Neural cell (in vitro differentiated cells): ENCODE measurements at regions not wholly inside any gene's neighbourhood (a gene's known extent, or its start where the extent isn't known, plus 50 kb on each side); places are given as distances from the start of the nearest gene placed in this dataset.

Experiments
- EP300 ChIP-seq: fragments of 450-650 bp; conservative IDR thresholded peaks from 2 replicates; pipeline ENCODE4 v1.6.1; 2014; ENCODE audit warnings: antibody characterized with exemption, mild to moderate bottlenecking, moderate library complexity; ENCODE audit not compliant: poor library complexity, severe bottlenecking
- EZH2 ChIP-seq: fragments of 200-600, 300-800 bp; shearing (Covaris generic), sonication (generic); IDR thresholded peaks from 2 replicates; pipeline ENCODE4 v1.6.1; 2014; ENCODE audit warnings: antibody characterized with exemption, low read length, borderline replicate concordance, mild to moderate bottlenecking; ENCODE audit not compliant: insufficient read depth, poor library complexity, severe bottlenecking
- TF ChIP-seq, protein P1 (sequence below): fragments of 450-650 bp; IDR thresholded peaks from 2 replicates; pipeline ENCODE4 v1.5.1; 2014; ENCODE audit warnings: antibody characterized with exemption, mild to moderate bottlenecking, moderate library complexity; ENCODE audit not compliant: poor library complexity, severe bottlenecking

DNA sequence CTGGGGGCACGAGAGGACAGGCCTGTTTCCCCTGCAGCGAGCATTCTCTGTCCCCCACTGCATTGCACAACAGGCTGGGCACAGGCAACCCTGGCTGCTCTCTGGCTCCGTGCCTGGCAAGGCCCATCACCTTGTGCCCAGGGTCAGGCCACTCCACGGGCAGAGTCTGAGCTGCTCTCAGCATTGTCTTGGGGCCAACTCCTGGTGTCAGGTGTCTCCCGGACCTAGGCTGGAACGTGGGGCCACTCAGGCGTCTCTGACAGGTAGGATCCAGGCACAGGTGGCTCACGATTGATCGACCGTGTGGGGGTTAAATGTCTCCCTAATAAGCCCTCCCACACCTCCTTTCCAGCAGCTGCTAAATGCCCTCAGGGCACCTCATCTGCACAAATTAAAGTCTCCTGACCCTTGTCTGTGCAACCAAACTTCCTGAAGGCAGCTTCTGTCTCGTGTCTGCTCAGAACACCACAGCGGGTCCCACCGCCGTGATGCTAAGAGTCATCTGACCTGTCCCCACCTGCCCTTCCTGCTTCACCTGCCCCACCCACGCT lies 66.6 kb upstream of the GPC1 start:
- TF ChIP-seq, protein P1, sequence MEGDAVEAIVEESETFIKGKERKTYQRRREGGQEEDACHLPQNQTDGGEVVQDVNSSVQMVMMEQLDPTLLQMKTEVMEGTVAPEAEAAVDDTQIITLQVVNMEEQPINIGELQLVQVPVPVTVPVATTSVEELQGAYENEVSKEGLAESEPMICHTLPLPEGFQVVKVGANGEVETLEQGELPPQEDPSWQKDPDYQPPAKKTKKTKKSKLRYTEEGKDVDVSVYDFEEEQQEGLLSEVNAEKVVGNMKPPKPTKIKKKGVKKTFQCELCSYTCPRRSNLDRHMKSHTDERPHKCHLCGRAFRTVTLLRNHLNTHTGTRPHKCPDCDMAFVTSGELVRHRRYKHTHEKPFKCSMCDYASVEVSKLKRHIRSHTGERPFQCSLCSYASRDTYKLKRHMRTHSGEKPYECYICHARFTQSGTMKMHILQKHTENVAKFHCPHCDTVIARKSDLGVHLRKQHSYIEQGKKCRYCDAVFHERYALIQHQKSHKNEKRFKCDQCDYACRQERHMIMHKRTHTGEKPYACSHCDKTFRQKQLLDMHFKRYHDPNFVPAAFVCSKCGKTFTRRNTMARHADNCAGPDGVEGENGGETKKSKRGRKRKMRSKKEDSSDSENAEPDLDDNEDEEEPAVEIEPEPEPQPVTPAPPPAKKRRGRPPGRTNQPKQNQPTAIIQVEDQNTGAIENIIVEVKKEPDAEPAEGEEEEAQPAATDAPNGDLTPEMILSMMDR: no peak
- TF ChIP-seq EP300: no peak
- TF ChIP-seq EZH2: no peak
